NAMALWA (cell line): ENCODE measurements at regions not wholly inside any gene's neighbourhood (a gene's known extent, or its start where the extent isn't known, plus 50 kb on each side); places are given as distances from the start of the nearest gene placed in this dataset.

Experiments
- DNase-seq: peaks from one replicate; pipeline ENCODE4 v3.0.0-alpha.2; 2015; ENCODE audit warnings: low spot score

- no peak for DNase-seq
These were observed 790.8 kb downstream of the BRINP1 start for GRCh38 chr9:118578467-118578866.

GRCh38 chr9:118583414-118583813 is 785.8 kb downstream of the BRINP1 start:
- DNase-seq: no peak

- no peak for DNase-seq
These were observed 782.3 kb downstream of the BRINP1 start for GRCh38 chr9:118586978-118587377.

GRCh38 chr9:118594428-118594827 is 774.8 kb downstream of the BRINP1 start:
- DNase-seq: no peak

GRCh38 chr9:118595719-118596305 is 773.4 kb downstream of the BRINP1 start:
- peak; percentile 6 for DNase-seq

GRCh38 chr9:118596374-118597015 is 772.7 kb downstream of the BRINP1 start:
- no peak for DNase-seq

- no peak for DNase-seq
These were observed 762.6 kb downstream of the BRINP1 start for GRCh38 chr9:118606668-118607067.

- DNase-seq: no peak
These were observed 759.7 kb downstream of the BRINP1 start for GRCh38 chr9:118609355-118610044.

- DNase-seq: no peak
These were observed 757.0 kb downstream of the BRINP1 start for GRCh38 chr9:118612201-118612600.

GRCh38 chr9:118613996-118614395 is 755.2 kb downstream of the BRINP1 start:
- no peak for DNase-seq

GRCh38 chr9:118618084-118618483 is 751.2 kb downstream of the BRINP1 start:
- no peak for DNase-seq

- DNase-seq: no peak
These were observed 750.4 kb downstream of the BRINP1 start for GRCh38 chr9:118618849-118619248.

- DNase-seq: no peak
These were observed 744.6 kb downstream of the BRINP1 start for GRCh38 chr9:118624608-118625007.

- DNase-seq: no peak
These were observed 739.2 kb downstream of the BRINP1 start for GRCh38 chr9:118630079-118630478.

- no peak for DNase-seq
These were observed 738.2 kb downstream of the BRINP1 start for GRCh38 chr9:118630931-118631595.

- DNase-seq: no peak
These were observed 737.3 kb downstream of the BRINP1 start for GRCh38 chr9:118631956-118632355.

GRCh38 chr9:118635416-118635815 is 733.8 kb downstream of the BRINP1 start:
- no peak for DNase-seq

- DNase-seq: no peak
These were observed 731.6 kb downstream of the BRINP1 start for GRCh38 chr9:118637681-118638080.

- no peak for DNase-seq
These were observed 728.2 kb downstream of the BRINP1 start for GRCh38 chr9:118640836-118641560.

GRCh38 chr9:118643118-118643517 is 726.1 kb downstream of the BRINP1 start:
- DNase-seq: no peak

- DNase-seq: no peak
These were observed 725.2 kb downstream of the BRINP1 start for GRCh38 chr9:118644066-118644465.

- no peak for DNase-seq
These were observed 721.9 kb downstream of the BRINP1 start for GRCh38 chr9:118647331-118647730.
